Nephron progenitor cell (in vitro differentiated cells): ENCODE measurements at regions not wholly inside any gene's neighbourhood (a gene's known extent, or its start where the extent isn't known, plus 50 kb on each side); places are given as distances from the start of the nearest gene placed in this dataset.

Source experiments
- DNase-seq: peaks from one replicate; pipeline ENCODE4 v3.0.0; 2021
- H3K27ac Mint-ChIP-seq: 2 replicates; pipeline ENCODE4 v1.8.0; 2021; ENCODE audit warnings: mild to moderate bottlenecking, moderate library complexity, mixed read lengths
- H3K27me3 Mint-ChIP-seq: 2 replicates; pipeline ENCODE4 v1.8.0; 2021; ENCODE audit warnings: mild to moderate bottlenecking, low read depth, mixed read lengths; ENCODE audit not compliant: poor library complexity
- H3K36me3 Mint-ChIP-seq: 2 replicates; pipeline ENCODE4 v1.8.0; 2021; ENCODE audit warnings: low read depth, mixed read lengths
- H3K4me1 Mint-ChIP-seq: 2 replicates; pipeline ENCODE4 v1.8.0; 2021; ENCODE audit warnings: mixed read lengths
- H3K4me3 Mint-ChIP-seq: 2 replicates; pipeline ENCODE4 v1.8.0; 2021; ENCODE audit warnings: mild to moderate bottlenecking, moderate library complexity, mixed read lengths
- H3K9me3 Mint-ChIP-seq: 2 replicates; pipeline ENCODE4 v1.8.0; 2021; ENCODE audit warnings: mild to moderate bottlenecking, moderate library complexity, mixed read lengths
- CTCF ChIP-seq: fragments of 200-600 bp; sonication (generic); IDR thresholded peaks from 2 replicates; pipeline ENCODE4 v1.5.0; 2021; ENCODE audit warnings: antibody characterized with exemption

- H3K4me1 Mint-ChIP-seq: peaks cover 10% of the 10 kb centered on the region
- TF ChIP-seq CTCF: no peak
- DNase-seq: peak; percentile 5
- H3K36me3 Mint-ChIP-seq: no peaks in the 10 kb centered on the region
- peaks cover 10% of the 10 kb centered on the region for H3K27me3 Mint-ChIP-seq
- no peak overlapping the region for H3K4me3 Mint-ChIP-seq
- no peaks in the 10 kb centered on the region for H3K9me3 Mint-ChIP-seq
- no peak overlapping the region for H3K27ac Mint-ChIP-seq
Measured at GRCh38 chr1:198830412-198830811, 191.6 kb downstream of the PTPRC start.

GRCh38 chr1:198833706-198834503, 195.1 kb downstream of the PTPRC start:
- Mint-ChIP-seq H3K4me1 (peaks cover 17% of the 10 kb centered on the region), H3K27me3 (peaks cover 6% of the 10 kb centered on the region), H3K27ac (no peak overlapping the region), H3K36me3 (no peaks in the 10 kb centered on the region), H3K4me3 (no peak overlapping the region), H3K9me3 (no peaks in the 10 kb centered on the region)
- no peak for DNase-seq
- no peak for TF ChIP-seq CTCF

- TF ChIP-seq CTCF: no peak
- no peak overlapping the region for H3K4me3 Mint-ChIP-seq
- peaks cover 9% of the 10 kb centered on the region for H3K27me3 Mint-ChIP-seq
- H3K27ac Mint-ChIP-seq: no peak overlapping the region
- H3K9me3 Mint-ChIP-seq: no peaks in the 10 kb centered on the region
- H3K4me1 Mint-ChIP-seq: peaks cover 7% of the 10 kb centered on the region
- no peak for DNase-seq
- H3K36me3 Mint-ChIP-seq: no peaks in the 10 kb centered on the region
Measured at GRCh38 chr1:198837278-198838021, 198.6 kb downstream of the PTPRC start.

- Mint-ChIP-seq H3K27ac (no peak overlapping the region), H3K4me3 (no peak overlapping the region), H3K9me3 (no peaks in the 10 kb centered on the region), H3K36me3 (no peaks in the 10 kb centered on the region), H3K4me1 (peaks cover 7% of the 10 kb centered on the region), H3K27me3 (peaks cover 9% of the 10 kb centered on the region)
- no peak for TF ChIP-seq CTCF
- no peak for DNase-seq
Measured at GRCh38 chr1:198838022-198838342, 199.1 kb downstream of the PTPRC start.

- Mint-ChIP-seq H3K27me3 (peaks cover 6% of the 10 kb centered on the region), H3K4me3 (no peak overlapping the region), H3K4me1 (peaks cover 11% of the 10 kb centered on the region), H3K9me3 (no peaks in the 10 kb centered on the region), H3K36me3 (peaks cover 9% of the 10 kb centered on the region), H3K27ac (no peak overlapping the region)
- TF ChIP-seq CTCF: no peak
- DNase-seq: no peak
Measured at GRCh38 chr1:198841477-198841876, 202.6 kb downstream of the PTPRC start.
